GM11168 (cell line): ENCODE measurements at regions not wholly inside any gene's neighbourhood (a gene's known extent, or its start where the extent isn't known, plus 50 kb on each side); places are given as distances from the start of the nearest gene placed in this dataset.
"Not testable (repeated sequence)": the region's sequence is repeated elsewhere in the genome, so short reads cannot be mapped to it uniquely, and the experiment has no call there.

Experiments
- in situ Hi-C: fragments of 300-500 bp; cut with MboI; formaldehyde crosslinking; loops from one replicate; pipeline ENCODE4 v1.12.0; 2022; ENCODE audit warnings: low sequenced_read_pairs; ENCODE audit not compliant: unreplicated experiment

DNA sequence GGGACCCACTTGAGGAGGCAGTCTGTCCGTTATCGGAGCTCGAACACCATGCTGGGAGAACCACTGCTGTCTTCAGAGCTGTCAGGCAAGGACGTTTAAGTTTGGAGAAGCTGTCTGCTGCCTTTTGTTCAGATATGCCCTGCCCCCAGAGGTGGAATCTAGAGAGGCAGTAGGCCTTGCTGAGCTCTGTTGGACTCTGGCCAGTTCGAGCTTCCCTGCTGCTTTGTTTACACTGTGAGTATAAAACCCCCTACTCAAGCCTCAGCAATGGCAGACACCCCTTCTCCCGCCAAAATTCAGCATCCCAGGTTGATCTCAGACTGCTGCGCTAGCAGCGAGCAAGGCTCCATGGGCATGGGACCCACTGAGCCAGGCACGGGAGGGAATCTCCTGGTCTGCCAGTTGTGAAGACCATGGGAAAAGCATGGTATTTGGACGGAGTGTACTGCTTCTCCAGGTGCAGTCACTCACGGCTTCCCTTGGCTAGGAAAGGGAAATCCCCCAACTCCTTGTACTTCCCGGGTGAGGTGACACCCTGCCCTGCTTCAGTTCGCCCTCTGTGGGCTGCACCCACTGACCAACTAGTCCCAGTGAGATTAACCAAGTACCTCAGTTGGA, 134.5 kb upstream of the RBMS1 start:
- in situ Hi-C loops: not testable (repeated sequence)

DNA sequence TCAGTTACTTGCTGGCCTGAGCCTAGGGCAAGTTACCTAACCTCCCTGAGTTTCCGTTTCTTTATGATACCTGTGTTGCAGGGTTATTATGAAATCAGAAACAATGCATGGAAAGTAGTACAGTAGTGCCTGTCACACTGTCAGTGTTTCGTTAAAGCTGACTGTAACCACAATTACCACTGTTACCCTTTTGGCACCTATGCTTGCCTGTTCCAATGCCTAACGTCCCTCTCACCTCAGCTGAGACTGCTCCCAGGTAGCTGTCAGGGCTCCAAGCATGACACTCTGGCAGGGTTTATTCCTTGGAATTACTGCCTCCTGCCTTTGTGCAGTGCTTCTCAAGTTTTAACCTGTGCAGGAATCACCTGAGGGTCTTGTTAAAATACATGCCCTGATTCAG, 135.2 kb upstream of the RBMS1 start:
- in situ Hi-C loops: no loop called here

DNA sequence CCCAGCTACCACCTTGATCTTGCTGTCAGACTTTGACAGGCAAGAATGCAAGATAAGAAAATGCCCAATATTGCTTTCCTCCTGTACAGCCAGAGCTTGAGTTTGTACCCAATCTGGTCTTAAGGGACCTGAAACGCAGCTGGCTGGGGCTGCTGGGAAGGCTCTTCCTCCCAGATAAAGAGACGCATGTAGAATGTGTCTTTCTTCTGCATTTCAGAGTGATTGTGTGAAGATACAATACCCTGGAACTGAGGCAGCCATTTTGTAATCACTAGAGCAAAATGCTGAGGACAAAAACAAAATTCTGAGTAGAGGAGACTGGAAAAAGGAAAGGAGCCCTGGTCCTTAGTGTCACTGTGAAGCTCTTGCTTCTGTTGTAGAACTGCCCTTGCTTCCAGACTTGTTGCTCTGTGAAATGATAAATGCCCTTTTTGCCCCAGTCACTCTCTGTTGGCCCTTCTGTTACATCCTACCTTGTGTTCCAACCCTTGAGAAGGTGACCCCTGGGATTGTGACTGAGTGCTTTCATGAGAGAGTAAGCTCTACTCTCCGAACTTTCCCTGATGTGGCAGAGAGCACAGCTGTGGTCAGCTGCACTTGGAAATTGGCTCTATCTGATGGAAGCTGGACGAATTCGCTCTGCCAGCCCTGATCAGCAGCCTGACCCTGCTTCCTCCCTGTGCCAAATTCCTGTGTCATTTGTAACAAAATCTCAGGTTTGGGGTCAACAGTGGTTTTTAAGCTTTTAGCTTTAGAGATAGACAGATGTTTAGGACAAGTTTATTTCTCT, 137.4 kb upstream of the RBMS1 start:
- in situ Hi-C loops: no loop called here

- in situ Hi-C loops: no loop called here
Observed at GRCh38 chr2:160632084-160632975, 138.7 kb upstream of the RBMS1 start.

GRCh38 chr2:160634436-160634835, 140.8 kb upstream of the RBMS1 start:
- in situ Hi-C loops: no loop called here

GRCh38 chr2:160635488-160635887, 141.9 kb upstream of the RBMS1 start:
- in situ Hi-C loops: no loop called here

- in situ Hi-C loops: no loop called here
Observed at GRCh38 chr2:160639472-160639871, 145.9 kb upstream of the RBMS1 start.

DNA sequence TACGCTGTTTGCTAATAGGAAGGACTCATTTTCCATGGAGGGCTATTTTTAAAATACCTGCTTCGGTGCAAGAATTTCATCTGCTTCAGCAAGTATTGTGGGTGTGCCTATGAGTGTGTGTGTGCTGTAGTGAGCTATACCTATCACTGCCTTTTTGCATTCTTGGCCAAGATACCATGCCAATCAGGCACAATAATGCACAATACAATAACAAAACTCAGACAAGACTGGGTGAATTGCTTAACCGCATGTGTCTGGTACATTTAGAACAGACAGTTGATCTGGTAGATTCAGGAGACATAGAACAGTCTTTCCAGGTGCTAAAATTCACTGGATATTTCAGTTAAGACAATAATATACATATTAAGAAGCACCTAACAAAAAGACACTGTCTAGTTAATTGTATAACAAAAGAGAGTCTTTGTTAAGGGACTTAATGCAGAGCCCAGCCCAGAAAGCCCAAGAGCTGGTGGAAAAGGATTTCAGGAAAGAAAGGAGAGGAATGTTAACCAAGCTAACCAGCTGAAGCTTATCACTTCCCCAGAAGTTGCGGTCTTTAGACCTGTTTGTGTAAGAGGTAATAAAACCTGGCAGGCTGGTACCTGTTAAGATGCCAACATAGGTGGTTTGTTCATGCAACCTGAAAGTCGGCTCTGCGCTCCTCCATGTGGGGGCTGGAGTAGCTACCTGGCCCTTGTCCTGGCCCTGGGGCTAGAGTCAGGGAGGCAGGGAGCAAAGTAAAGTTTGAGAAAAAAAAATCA, 153.3 kb upstream of the RBMS1 start:
- in situ Hi-C loops: no loop called here

DNA sequence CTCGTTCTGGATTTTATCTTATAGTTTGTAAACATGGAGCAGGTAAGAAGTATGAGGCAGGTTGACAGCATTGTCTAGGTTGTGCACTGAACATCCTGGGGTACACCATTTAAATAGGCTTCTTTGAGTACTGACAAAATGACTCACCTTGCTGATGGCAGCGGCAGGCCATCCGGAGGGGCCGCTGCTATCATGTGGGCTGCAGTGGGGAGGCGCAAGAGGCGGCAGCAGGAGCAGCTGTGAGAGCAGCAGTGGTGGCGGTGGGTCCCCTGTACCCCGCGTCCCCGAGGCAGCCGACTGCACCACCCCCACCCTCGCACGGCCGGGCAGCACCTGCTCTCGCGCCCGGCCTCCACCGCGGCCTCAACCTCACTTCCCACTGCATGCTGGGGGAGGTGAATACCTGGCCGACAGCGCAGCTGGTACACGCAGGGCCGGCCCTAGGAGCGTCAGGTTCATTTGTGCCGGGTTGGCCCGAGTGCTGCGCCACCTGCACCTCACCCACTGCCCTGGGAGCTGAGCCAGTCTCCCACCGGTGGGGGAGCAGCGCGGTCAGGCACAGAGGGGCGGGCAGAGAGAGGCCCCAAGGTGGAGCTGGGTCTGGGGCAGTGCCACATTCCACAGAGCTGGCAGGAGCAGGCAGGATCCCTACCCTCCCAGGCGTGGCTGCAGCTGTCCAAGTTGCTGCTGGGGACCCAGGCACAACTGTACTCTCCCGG, 154.5 kb upstream of the RBMS1 start:
- in situ Hi-C loops: no loop called here

GRCh38 chr2:160649698-160650097, 156.1 kb upstream of the RBMS1 start:
- in situ Hi-C loops: no loop called here

DNA sequence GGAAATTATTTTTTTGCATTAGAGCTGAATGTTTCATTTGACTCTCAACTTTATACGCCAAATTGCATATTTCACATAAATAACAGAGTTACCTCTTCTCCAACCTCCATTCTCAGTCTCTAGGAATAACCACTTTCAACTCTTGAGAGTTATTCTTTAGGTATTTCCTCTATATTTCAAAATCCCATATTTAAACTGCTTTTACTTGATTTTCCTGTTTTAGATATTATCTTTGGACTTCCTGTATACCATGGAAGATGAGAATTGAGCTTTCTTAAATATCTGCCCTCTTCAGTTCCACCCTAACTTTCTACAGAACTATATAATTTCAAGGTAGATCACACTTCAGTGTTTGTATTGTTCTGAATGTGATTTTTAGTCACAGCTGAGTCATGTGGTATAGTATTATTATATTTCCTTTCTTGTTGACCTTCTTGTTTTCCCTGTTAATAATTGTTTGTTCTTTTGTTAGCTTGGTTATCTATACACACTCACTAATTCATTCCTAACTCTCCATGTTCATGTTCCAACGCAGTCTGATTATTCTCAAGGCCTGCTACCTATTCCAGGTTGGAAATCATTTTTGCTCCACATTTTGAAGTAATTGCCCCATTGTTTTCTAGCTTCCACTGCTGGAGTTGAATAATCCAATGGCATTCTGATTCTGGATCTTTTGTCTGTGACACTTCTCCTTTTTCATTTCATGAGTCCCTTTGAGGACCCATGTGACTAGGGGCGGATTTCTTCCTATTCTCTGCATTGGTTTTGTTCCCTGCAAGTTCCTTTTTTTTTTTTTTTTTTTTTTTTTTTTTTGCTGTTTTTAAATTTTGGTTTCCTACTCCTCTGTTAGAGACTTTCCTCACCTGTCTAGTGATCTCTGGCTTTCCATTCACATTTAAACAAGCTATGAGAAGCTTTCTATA, 156.8 kb upstream of the RBMS1 start:
- in situ Hi-C loops: no loop called here

DNA sequence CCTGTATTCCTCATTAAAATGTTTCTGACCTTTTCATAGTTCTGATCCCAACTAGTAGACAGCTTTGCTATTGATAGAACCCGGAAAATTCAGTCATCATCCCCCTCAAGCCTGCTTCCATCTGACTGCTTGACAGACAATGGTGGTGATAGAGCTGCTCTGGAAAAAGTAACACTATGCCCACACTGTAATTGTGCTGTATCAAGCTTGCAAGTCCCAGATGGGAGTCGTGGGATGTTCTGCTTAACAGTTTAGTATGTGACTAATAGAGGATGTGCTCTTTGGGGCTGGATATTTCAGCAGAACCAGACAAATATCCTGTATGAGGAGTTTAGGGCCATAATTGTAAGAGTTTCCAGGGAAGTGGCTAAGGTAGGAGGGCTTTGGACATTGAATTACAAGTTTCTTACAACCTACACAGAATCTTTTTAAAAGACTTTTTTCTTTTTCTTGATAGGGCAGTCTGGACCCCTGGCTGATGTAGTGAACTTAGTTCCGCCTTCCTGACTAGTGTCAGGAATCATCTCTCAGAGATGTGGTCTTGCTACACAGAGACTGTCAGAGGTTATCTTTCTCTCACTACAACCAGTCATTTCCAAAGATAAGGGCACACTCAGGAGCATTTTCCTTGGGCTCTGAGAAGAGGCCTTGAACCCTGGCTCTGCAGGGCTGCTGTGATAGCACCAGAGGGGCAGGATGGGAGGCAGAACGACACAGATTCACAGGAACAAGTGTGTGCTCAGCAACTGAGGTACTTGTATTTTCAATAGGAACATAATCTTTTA, 158.0 kb upstream of the RBMS1 start:
- in situ Hi-C loops: no loop called here

DNA sequence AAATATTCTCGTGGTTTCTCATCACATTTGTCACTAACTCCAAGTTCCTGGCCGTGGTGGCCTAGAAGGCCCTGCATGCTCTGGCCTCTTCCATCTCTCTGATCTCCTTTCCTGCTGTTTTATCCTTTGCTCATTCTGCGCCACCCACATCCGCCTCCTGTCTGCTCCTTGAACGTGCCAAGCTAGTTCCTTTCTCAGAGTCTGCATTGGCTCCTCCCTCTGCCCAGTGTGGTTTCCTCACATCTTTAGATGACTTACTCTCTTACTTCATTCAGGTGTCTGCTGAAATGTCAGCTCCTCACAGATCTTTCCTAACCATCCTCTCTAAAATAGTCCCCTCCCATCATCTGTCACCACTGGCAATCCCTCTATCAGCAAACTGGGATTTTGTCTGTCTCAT, 158.6 kb upstream of the RBMS1 start:
- in situ Hi-C loops: no loop called here

DNA sequence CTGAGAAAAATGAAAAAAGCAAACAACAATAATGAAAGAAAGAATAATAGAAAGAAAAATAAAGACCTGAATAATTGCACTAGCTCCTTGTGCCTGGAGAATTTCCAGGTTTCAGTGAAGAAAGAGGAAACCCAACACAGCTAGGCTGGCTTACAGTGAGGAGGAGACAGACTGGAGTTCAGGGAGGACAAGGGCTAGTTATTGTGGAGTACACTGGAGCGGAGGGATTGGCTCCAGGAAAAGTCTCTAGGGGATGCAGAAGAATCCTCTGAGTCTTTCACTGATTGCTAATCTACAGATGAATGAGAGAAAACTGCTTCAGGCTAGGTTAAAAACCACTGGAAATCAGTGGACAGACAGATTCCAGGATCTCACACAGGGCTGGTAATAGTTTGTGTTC, 163.6 kb upstream of the RBMS1 start:
- in situ Hi-C loops: no loop called here

DNA sequence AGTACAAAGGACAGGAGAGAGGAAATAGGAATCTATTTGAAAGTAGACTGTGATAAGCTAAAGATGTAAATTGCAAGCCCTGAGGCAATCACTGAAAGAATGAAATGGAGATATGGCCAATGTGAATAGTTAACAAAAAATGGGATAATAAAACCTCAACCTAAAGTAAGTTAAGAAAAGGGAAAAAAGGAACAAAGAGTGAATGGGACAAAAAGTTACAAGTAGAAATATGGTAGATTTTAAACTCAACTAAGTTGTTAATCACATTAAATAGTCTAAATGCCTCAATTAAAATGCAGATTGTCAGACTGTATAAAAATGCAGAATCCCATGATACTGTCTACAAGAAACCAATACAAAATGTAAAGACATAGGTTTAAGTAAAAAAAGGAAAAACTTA, 165.2 kb upstream of the RBMS1 start:
- in situ Hi-C loops: no loop called here

GRCh38 chr2:160660741-160661140, 167.1 kb upstream of the RBMS1 start:
- in situ Hi-C loops: no loop called here

DNA sequence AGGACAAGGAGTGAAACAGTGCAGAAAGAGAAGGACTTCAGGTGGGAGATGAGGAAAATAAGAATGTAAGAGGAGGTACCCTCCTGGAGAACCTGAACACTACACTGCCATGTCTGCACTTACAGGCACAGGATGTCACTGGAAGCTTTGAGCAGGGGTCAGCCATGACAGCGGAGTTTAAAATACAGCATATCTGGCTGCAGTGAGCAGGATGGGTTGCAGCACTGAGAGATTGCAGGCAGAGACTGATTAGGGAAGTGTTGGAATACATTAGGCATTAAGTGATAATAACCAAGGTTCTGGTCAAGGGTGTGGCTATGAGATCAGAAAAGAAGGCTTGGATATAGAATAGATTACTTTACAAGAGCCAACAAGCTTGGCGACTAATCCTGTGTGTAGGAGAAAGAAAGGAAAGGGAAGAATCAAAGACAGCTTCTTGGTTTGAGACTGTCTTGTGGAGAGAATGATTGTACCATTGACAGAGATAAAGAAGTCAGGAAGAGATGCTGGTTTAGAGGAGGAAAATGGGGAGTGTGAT, 171.1 kb upstream of the RBMS1 start:
- in situ Hi-C loops: no loop called here
